ENCODE measurements at regions not wholly inside any gene's neighbourhood (a gene's known extent, or its start where the extent isn't known, plus 50 kb on each side); places are given as distances from the start of the nearest gene placed in this dataset.

DNA sequence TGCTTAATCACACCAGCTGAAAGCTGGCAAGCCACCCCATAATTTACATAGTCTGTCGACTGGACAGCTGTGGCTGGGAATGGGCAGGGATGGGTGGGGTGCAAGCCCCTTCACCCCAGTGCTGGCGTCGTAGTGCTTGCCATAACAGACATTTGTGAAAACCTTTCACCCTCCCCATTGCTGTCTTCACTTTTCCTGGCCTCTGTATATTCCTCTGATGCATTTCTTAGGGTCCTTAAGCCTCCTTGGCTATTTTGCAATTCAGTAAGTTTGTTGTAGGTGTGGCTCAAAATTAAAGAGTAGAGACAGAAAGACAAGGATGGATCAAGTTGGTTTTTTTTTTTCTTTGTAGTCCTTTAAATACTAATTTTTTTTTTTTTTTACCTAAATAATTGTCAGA, 383.3 kb upstream of the MCTP2 start:
- TF ChIP-seq GATA2 (IDR thresholded peaks at IDR 0.05; ENCODE audit: low read depth, low read length) (no peak), GATA3 (IDR thresholded peaks at IDR 0.05; ENCODE audit: low read depth, low read length) (no peak)

Data from SH-SY5Y (cell line).